Panc1 (cell line): ENCODE measurements at regions not wholly inside any gene's neighbourhood (a gene's known extent, or its start where the extent isn't known, plus 50 kb on each side); places are given as distances from the start of the nearest gene placed in this dataset.

Experiments used
- ATAC-seq: fragments of 200-7000 bp; cut with Tn5 transposase; 2 replicates; pipeline ENCODE4 v1.9.1; 2020; ENCODE audit warnings: mild to moderate bottlenecking, moderate library complexity
- BruUV-seq: library from RNA; stranded (reverse); fragments of 400-500 nt; replicated peaks from 2 replicates; lab custom pipeline; 2021; lab: Mats Ljungman, UMichigan
- CTCF ChIA-PET: fragments of 300-600 bp; sonication (Branson Sonifier 250); formaldehyde crosslinking; loops from one replicate; lab custom pipeline; 2022; ENCODE audit warnings: antibody characterized with exemption; lab: Charles Lee
- POLR2A ChIA-PET: fragments of 300-600 bp; sonication (Branson Sonifier 250); formaldehyde crosslinking; loops from one replicate; lab custom pipeline; 2022; ENCODE audit warnings: antibody characterized with exemption; lab: Charles Lee
- DNase-seq: peaks from one replicate; pipeline ENCODE4 v3.0.0-alpha.2; 2010; ENCODE audit warnings: low read depth, low spot score
- H3K27ac ChIP-seq: 2 replicates; pipeline ENCODE4 v1.5.1; 2011; ENCODE audit warnings: mild to moderate bottlenecking, low read length, inconsistent platforms
- H3K27me3 ChIP-seq: fragments of 200-500 bp; sonication (Bioruptor generic); 2 replicates; pipeline ENCODE4 v1.6.0; 2014; ENCODE audit warnings: low read length, inconsistent platforms; ENCODE audit not compliant: control insufficient read depth, insufficient read depth
- H3K36me3 ChIP-seq: fragments of 200-500 bp; sonication (Bioruptor generic); 2 replicates; pipeline ENCODE4 v1.5.1; 2014; ENCODE audit warnings: inconsistent platforms, mild to moderate bottlenecking, low read length, moderate library complexity; ENCODE audit not compliant: control insufficient read depth, insufficient read depth
- H3K4me1 ChIP-seq: 2 replicates; pipeline ENCODE4 v1.5.1; 2011; ENCODE audit warnings: inconsistent platforms, mild to moderate bottlenecking, low read length, moderate library complexity; ENCODE audit not compliant: control insufficient read depth, insufficient read depth
- H3K4me3 ChIP-seq, 2 experiments: 2 replicates each; pipeline ENCODE4 v1.5.1; 2011 to 2012; ENCODE audit warnings: low read depth in 2 of 2, low read length in 2 of 2, mild to moderate bottlenecking in 2 of 2, inconsistent platforms in 1 of 2, moderate library complexity in 1 of 2
- H3K9me3 ChIP-seq: fragments of 200-500 bp; sonication (Bioruptor generic); 2 replicates; pipeline ENCODE4 v1.5.1; 2014; ENCODE audit warnings: low read depth, mild to moderate bottlenecking, inconsistent platforms, low read length, moderate library complexity; ENCODE audit not compliant: control insufficient read depth, insufficient read depth
- CTCF ChIP-seq: fragments of 450-650 bp; IDR thresholded peaks from 2 replicates; pipeline ENCODE4 v1.5.1; 2017; ENCODE audit warnings: mild to moderate bottlenecking
- POLR2AphosphoS5 ChIP-seq: IDR thresholded peaks from 2 replicates; pipeline ENCODE4 v1.6.1; 2012; ENCODE audit warnings: mild to moderate bottlenecking, low read depth, low read length, moderate library complexity
- REST ChIP-seq, 2 experiments: IDR thresholded peaks; 2 replicates each; pipeline ENCODE4 v1.6.1; 2011 to 2012; ENCODE audit warnings: low read depth in 2 of 2, control low read depth in 1 of 2, low read length in 1 of 2, mild to moderate bottlenecking in 1 of 2, moderate library complexity in 1 of 2; ENCODE audit not compliant: insufficient read depth in 1 of 2
- SIN3A ChIP-seq: IDR thresholded peaks from 2 replicates; pipeline ENCODE4 v1.6.1; 2012; ENCODE audit warnings: low read depth, mild to moderate bottlenecking, low read length, moderate library complexity, borderline replicate concordance; ENCODE audit not compliant: insufficient read depth
- TCF7L2 ChIP-seq: IDR thresholded peaks from 2 replicates; pipeline ENCODE4 v1.6.1; 2011; ENCODE audit warnings: mild to moderate bottlenecking, low read depth, low read length, inconsistent platforms
- in situ Hi-C: cut with HindIII; loops from 2 replicates; pipeline ENCODE4 v1.10.0; 2016; ENCODE audit warnings: low sequenced_read_pairs, low pct_unique_long_range_greater_than_20kb
- intact Hi-C: fragments of 100-400 bp; cut with micrococcal nuclease; formaldehyde crosslinking; loops from one replicate; pipeline ENCODE4 v1.10.0; 2022; ENCODE audit not compliant: unreplicated experiment

GRCh38 chr19:5205937-5206750, 134.5 kb downstream of the PTPRS start:
- no peak overlapping the region for H3K27ac ChIP-seq
- in situ Hi-C loops = no loop called here
- ATAC-seq (no peak), DNase-seq (no peak)
- H3K9me3 ChIP-seq = no peaks in the 10 kb centered on the region
- H3K4me3 ChIP-seq = no peak overlapping the region
- CTCF ChIA-PET = no interaction called here
- H3K36me3 ChIP-seq = no peaks in the 10 kb centered on the region
- POLR2A ChIA-PET = no interaction called here
- no TSS peak for BruUV-seq
- intact Hi-C loops = no loop called here
- H3K27me3 ChIP-seq = no peaks in the 10 kb centered on the region
- TF ChIP-seq TCF7L2 (no peak), CTCF (no peak), POLR2AphosphoS5 (no peak), SIN3A (no peak), REST (IDR thresholded peaks at IDR 0.05; ENCODE audit: insufficient read depth in 1 of 2, low read depth in 2 of 2, low read length in 1 of 2) (no peak)
- no peaks in the 10 kb centered on the region for H3K4me1 ChIP-seq

GRCh38 chr19:5205381-5205780, 135.2 kb downstream of the PTPRS start:
- H3K9me3 ChIP-seq = no peaks in the 10 kb centered on the region
- no peak overlapping the region for H3K27ac ChIP-seq
- no peak overlapping the region for H3K4me3 ChIP-seq
- in situ Hi-C loops = no loop called here
- ChIA-PET POLR2A (interaction anchor here (0.5 kb wide), 1 partner anchor 25 kb away, joined by 3 read pairs; no protein-coding TSS in a partner anchor), CTCF (no interaction called here)
- no peak for ATAC-seq
- no peaks in the 10 kb centered on the region for H3K27me3 ChIP-seq
- intact Hi-C loops = no loop called here
- no peaks in the 10 kb centered on the region for H3K36me3 ChIP-seq
- DNase-seq = no peak
- BruUV-seq = no TSS peak
- no peaks in the 10 kb centered on the region for H3K4me1 ChIP-seq
- TF ChIP-seq SIN3A = no peak
- no peak for TF ChIP-seq TCF7L2
- no peak for TF ChIP-seq POLR2AphosphoS5
- no peak for TF ChIP-seq REST (IDR thresholded peaks at IDR 0.05; ENCODE audit: insufficient read depth in 1 of 2, low read depth in 2 of 2, low read length in 1 of 2)
- no peak for TF ChIP-seq CTCF
